DMS153 treated with DMSO at 0.1 percent for 48 hours (cell line): ENCODE measurements at regions not wholly inside any gene's neighbourhood (a gene's known extent, or its start where the extent isn't known, plus 50 kb on each side); places are given as distances from the start of the nearest gene placed in this dataset.

Experiments used
- DNase-seq: peaks from one replicate; lab custom pipeline; 2025; ENCODE audit not compliant: unreplicated experiment; lab: John Stamatoyannopoulos, UW

GRCh38 chr21:16863362-16863905, 649.4 kb upstream of the CXADR start:
- DNase-seq, result no peak

GRCh38 chr21:16863908-16864307, 648.9 kb upstream of the CXADR start:
- DNase-seq, result no peak

- no peak for DNase-seq
These were observed 647.2 kb upstream of the CXADR start for GRCh38 chr21:16865632-16866031.

GRCh38 chr21:16866851-16867250, 646.0 kb upstream of the CXADR start:
- no peak for DNase-seq

- DNase-seq, result no peak
These were observed 642.7 kb upstream of the CXADR start for GRCh38 chr21:16870103-16870502.

GRCh38 chr21:16872616-16873015, 640.2 kb upstream of the CXADR start:
- no peak for DNase-seq

- no peak for DNase-seq
These were observed 639.7 kb upstream of the CXADR start for GRCh38 chr21:16873176-16873575.

- DNase-seq, result no peak
These were observed 639.2 kb upstream of the CXADR start for GRCh38 chr21:16873596-16873995.

GRCh38 chr21:16879479-16879878, 633.4 kb upstream of the CXADR start:
- DNase-seq, result no peak

- DNase-seq, result no peak
These were observed 621.0 kb upstream of the CXADR start for GRCh38 chr21:16891821-16892220.

GRCh38 chr21:16900685-16901084, 612.2 kb upstream of the CXADR start:
- DNase-seq, result no peak

GRCh38 chr21:16908077-16908476, 604.8 kb upstream of the CXADR start:
- peak; percentile 2 for DNase-seq

GRCh38 chr21:16910435-16911165, 602.2 kb upstream of the CXADR start:
- DNase-seq, result no peak

- DNase-seq, result no peak
These were observed 601.7 kb upstream of the CXADR start for GRCh38 chr21:16911166-16911607.

- DNase-seq, result no peak
These were observed 600.8 kb upstream of the CXADR start for GRCh38 chr21:16912075-16912474.

- DNase-seq, result no peak
These were observed 599.8 kb upstream of the CXADR start for GRCh38 chr21:16913010-16913409.

GRCh38 chr21:16928439-16928838, 584.4 kb upstream of the CXADR start:
- DNase-seq, result no peak

GRCh38 chr21:16932314-16932713, 580.5 kb upstream of the CXADR start:
- DNase-seq, result no peak

- no peak for DNase-seq
These were observed 570.1 kb upstream of the CXADR start for GRCh38 chr21:16942703-16943102.

GRCh38 chr21:16943231-16943630, 569.6 kb upstream of the CXADR start:
- DNase-seq, result no peak

- no peak for DNase-seq
These were observed 567.3 kb upstream of the CXADR start for GRCh38 chr21:16945580-16945979.

GRCh38 chr21:16956824-16957223, 556.0 kb upstream of the CXADR start:
- DNase-seq, result no peak

GRCh38 chr21:16965424-16965823, 547.4 kb upstream of the CXADR start:
- DNase-seq, result no peak
